HG03066 (cell line): ENCODE measurements at regions not wholly inside any gene's neighbourhood (a gene's known extent, or its start where the extent isn't known, plus 50 kb on each side); places are given as distances from the start of the nearest gene placed in this dataset.
"Not testable (repeated sequence)": the region's sequence is repeated elsewhere in the genome, so short reads cannot be mapped to it uniquely, and the experiment has no call there.

ENCODE experiments used
- ATAC-seq: cut with Tn5 transposase; IDR thresholded peaks from one replicate; pipeline ENCODE4 v1.9.1; 2021; ENCODE audit warnings: low read depth; ENCODE audit not compliant: unreplicated experiment

GRCh38 chrX:111041018-111041462, 55.0 kb upstream of the PAK3 start:
- no peak for ATAC-seq

GRCh38 chrX:111040377-111041017, 55.5 kb upstream of the PAK3 start:
- no peak for ATAC-seq

- no peak for ATAC-seq
Observed at GRCh38 chrX:111039606-111040005, 56.4 kb upstream of the PAK3 start.

GRCh38 chrX:111035991-111036390, 60.0 kb upstream of the PAK3 start:
- no peak for ATAC-seq

- no peak for ATAC-seq
Observed at GRCh38 chrX:111035256-111035655, 60.7 kb upstream of the PAK3 start.

- not testable (repeated sequence) for ATAC-seq
Observed at GRCh38 chrX:111022998-111023397, 73.0 kb upstream of the PAK3 start.

- no peak for ATAC-seq
Observed at GRCh38 chrX:111020283-111020682, 75.7 kb upstream of the PAK3 start.

GRCh38 chrX:111013778-111014455, 82.1 kb upstream of the PAK3 start:
- ATAC-seq: no peak

GRCh38 chrX:111010111-111010510, 85.9 kb upstream of the PAK3 start:
- ATAC-seq: no peak

- no peak for ATAC-seq
Observed at GRCh38 chrX:111009256-111009655, 86.7 kb upstream of the PAK3 start.

- no peak for ATAC-seq
Observed at GRCh38 chrX:111008126-111008525, 87.9 kb upstream of the PAK3 start.

- ATAC-seq: no peak
Observed at GRCh38 chrX:111007238-111007637, 88.8 kb upstream of the PAK3 start.

- no peak for ATAC-seq
Observed at GRCh38 chrX:111006116-111006515, 89.9 kb upstream of the PAK3 start.

GRCh38 chrX:111005166-111005565, 90.8 kb upstream of the PAK3 start:
- no peak for ATAC-seq

- no peak for ATAC-seq
Observed at GRCh38 chrX:111003118-111003517, 92.9 kb upstream of the PAK3 start.

GRCh38 chrX:110992611-110993010, 103.4 kb upstream of the PAK3 start:
- no peak for ATAC-seq

- ATAC-seq: no peak
Observed at GRCh38 chrX:110989869-110990268, 106.1 kb upstream of the PAK3 start.

GRCh38 chrX:110989447-110989846, 106.5 kb upstream of the PAK3 start:
- no peak for ATAC-seq

GRCh38 chrX:110987292-110987691, 108.7 kb upstream of the PAK3 start:
- ATAC-seq: no peak

- no peak for ATAC-seq
Observed at GRCh38 chrX:110985470-110985869, 110.5 kb upstream of the PAK3 start.

- no peak for ATAC-seq
Observed at GRCh38 chrX:110983024-110983423, 113.0 kb upstream of the PAK3 start.

GRCh38 chrX:110966839-110967238, 129.2 kb upstream of the PAK3 start:
- ATAC-seq: no peak
